AG04450 (cell line): ENCODE measurements at regions not wholly inside any gene's neighbourhood (a gene's known extent, or its start where the extent isn't known, plus 50 kb on each side); places are given as distances from the start of the nearest gene placed in this dataset.

Source experiments
- CTCF ChIA-PET: fragments of 300-600, 350-600 bp; formaldehyde crosslinking; extraction: SDS; loops from one replicate; lab custom pipeline; 2022; ENCODE audit warnings: antibody characterized with exemption, inconsistent platforms; lab: Charles Lee
- POLR2A ChIA-PET: fragments of 350-600 bp; formaldehyde crosslinking; extraction: SDS; loops from one replicate; lab custom pipeline; 2021; ENCODE audit warnings: antibody characterized with exemption, inconsistent platforms; lab: Yijun Ruan, JAX
- DNase-seq: peaks from one replicate; pipeline ENCODE4 v3.0.0-alpha.2; 2011; ENCODE audit warnings: low read depth, low spot score
- H3K27ac ChIP-seq: one replicate; pipeline ENCODE4 v1.5.1; 2012; ENCODE audit warnings: low read depth, low read length, control low read depth
- H3K27me3 ChIP-seq: one replicate; pipeline ENCODE4 v1.6.0; 2012; ENCODE audit warnings: low read length; ENCODE audit not compliant: control insufficient read depth, insufficient read depth
- H3K4me3 ChIP-seq: 2 replicates; pipeline ENCODE4 v1.5.1; 2011; ENCODE audit warnings: mild to moderate bottlenecking, low read depth, low read length, control low read depth
- H3K9me3 ChIP-seq: 2 replicates; pipeline ENCODE4 v1.5.1; 2012; ENCODE audit warnings: low read length; ENCODE audit not compliant: control insufficient read depth, insufficient read depth
- CTCF ChIP-seq: IDR thresholded peaks from 2 replicates; pipeline ENCODE4 v1.5.1; 2011; ENCODE audit warnings: low read depth, low read length, control low read depth, inconsistent platforms

GRCh38 chr6:88519301-88520016 lies 353.3 kb upstream of the CNR1 start:
- POLR2A ChIA-PET, result no interaction called here
- Histone ChIP-seq H3K9me3 (no peaks in the 10 kb centered on the region), H3K27me3 (no peaks in the 10 kb centered on the region), H3K4me3 (no peak overlapping the region), H3K27ac (no peak overlapping the region)
- DNase-seq, result no peak
- CTCF ChIA-PET, result no interaction called here
- TF ChIP-seq CTCF, result no peak

DNA sequence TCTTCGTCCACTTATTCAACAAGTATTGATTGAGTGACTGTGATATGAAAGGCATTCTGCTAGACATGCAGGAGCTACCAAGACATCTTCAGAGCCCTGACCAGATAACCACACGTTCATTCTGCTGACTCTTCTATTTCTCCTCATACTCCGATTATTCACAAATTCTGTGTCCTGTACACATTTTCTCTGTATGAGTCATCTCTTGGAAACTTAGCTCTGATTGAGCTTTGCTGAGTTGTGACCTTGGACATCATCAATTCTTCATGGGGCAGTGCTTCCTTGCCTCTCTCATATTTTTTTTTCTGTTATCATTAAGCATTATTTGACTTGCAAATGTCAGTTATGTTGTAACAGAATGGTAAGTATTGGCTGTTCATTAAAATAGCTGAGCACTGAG lies 351.6 kb upstream of the CNR1 start:
- Histone ChIP-seq H3K4me3 (no peak overlapping the region), H3K27me3 (no peaks in the 10 kb centered on the region), H3K9me3 (no peaks in the 10 kb centered on the region), H3K27ac (no peak overlapping the region)
- DNase-seq, result no peak
- ChIA-PET POLR2A (no interaction called here), CTCF (no interaction called here)
- no peak for TF ChIP-seq CTCF

DNA sequence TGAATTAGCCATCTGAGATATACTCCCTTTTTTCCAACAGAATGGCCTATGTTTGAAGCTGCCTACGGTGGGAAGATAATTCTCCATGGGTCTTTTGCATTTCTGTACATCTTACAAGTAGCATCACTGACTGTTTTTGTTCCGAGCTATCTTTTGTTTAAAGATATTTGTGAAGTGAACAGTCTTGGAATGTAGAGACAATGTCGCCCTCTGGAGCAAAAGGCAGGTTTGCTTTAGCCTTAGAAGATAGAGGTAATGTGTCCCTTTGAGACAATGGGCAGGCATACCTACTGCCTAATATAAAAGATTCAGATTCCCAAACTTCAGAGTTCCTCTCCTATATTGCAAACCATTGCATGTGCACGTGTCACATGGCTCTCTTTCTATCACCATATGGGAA lies 347.8 kb upstream of the CNR1 start:
- Histone ChIP-seq H3K9me3 (no peaks in the 10 kb centered on the region), H3K4me3 (no peak overlapping the region), H3K27ac (no peak overlapping the region), H3K27me3 (no peaks in the 10 kb centered on the region)
- CTCF ChIA-PET, result no interaction called here
- POLR2A ChIA-PET, result no interaction called here
- TF ChIP-seq CTCF, result no peak
- no peak for DNase-seq

DNA sequence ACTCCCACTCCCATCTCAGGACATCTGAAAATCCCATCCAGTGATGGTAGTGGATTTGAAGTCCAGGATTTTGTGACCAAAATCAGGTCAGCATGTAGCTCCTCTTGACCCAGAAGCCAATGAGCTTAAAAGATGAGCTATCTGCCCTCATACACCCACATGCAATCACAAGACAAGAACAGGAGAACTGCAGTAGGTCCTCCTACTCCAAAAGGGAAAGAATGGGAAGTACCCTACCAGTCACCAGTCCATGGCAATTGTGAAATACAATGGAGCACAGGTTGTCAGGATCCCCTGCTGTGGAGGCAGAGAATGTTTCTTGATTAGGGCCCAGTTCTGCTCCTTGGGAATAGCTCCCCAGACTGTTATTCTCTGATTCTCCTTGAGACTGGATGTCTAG lies 347.3 kb upstream of the CNR1 start:
- Histone ChIP-seq H3K27ac (no peak overlapping the region), H3K27me3 (no peaks in the 10 kb centered on the region), H3K9me3 (no peaks in the 10 kb centered on the region), H3K4me3 (no peak overlapping the region)
- ChIA-PET POLR2A (no interaction called here), CTCF (no interaction called here)
- no peak for DNase-seq
- no peak for TF ChIP-seq CTCF

- DNase-seq, result no peak
- H3K27me3 ChIP-seq, result no peaks in the 10 kb centered on the region
- ChIA-PET POLR2A (no interaction called here), CTCF (no interaction called here)
- TF ChIP-seq CTCF, result no peak
- H3K27ac ChIP-seq, result no peak overlapping the region
- no peaks in the 10 kb centered on the region for H3K9me3 ChIP-seq
- H3K4me3 ChIP-seq, result no peak overlapping the region
These were observed 346.8 kb upstream of the CNR1 start for GRCh38 chr6:88512951-88513350.
